Tongue (tissue), 1 donor: ENCODE measurements at regions not wholly inside any gene's neighbourhood (a gene's known extent, or its start where the extent isn't known, plus 50 kb on each side); places are given as distances from the start of the nearest gene placed in this dataset.
A peak's percentile ranks its signal among the peaks of the same experiment; 100 is the strongest.

Experiments used
- DNase-seq: peaks from one replicate; pipeline ENCODE4 v3.0.0-alpha.2; 2015

DNA sequence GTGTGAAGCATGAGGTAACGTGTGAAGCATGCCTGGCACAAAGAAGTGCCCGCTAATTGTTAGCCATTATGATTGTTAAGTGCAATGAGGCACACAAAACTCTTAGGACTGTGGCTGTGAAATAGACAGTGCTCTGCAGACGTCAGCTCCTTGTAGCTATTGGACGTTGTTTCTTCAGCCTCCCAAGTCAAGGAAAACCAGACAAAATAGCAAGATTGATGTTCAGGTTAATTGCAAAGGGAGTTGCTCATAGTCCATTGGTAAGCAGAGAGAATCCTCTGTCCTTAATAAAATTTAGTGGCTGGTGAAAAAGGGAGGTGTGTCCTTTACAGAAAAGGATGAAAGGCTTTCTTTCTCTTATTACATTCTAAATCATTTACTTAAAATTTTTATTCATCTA, 54.6 kb upstream of the MBP start:
- no peak for DNase-seq

- DNase-seq, result peak; percentile 73
Observed at GRCh38 chr18:77191071-77191751, 58.4 kb upstream of the GALR1 start.

GRCh38 chr18:77197073-77197472, 52.6 kb upstream of the GALR1 start:
- no peak for DNase-seq

- no peak for DNase-seq
Observed at GRCh38 chr18:77198663-77199062, 51.0 kb upstream of the GALR1 start.

DNA sequence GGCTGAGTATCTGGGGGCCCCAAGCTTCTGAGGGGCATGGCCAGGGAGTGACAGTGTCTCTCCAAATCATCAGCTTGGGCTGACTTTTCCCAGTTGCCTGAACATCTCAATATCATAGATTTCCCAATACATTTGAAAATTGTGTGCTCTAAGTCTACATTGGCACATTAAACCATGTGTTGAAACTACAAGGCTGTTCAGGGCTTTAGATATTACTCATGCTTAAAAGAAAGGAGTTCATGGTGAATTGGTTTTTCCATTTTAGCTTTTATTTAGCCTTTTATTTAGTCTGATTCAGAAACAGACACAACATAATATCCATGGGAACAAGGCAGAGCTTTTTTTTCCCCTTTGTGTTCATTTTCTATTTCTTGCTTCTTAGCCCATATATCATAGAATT, 49.9 kb upstream of the GALR1 start:
- DNase-seq, result no peak
